B cell (primary cell): ENCODE measurements at regions not wholly inside any gene's neighbourhood (a gene's known extent, or its start where the extent isn't known, plus 50 kb on each side); places are given as distances from the start of the nearest gene placed in this dataset.
"Not testable (repeated sequence)": the region's sequence is repeated elsewhere in the genome, so short reads cannot be mapped to it uniquely, and the experiment has no call there.

Experiments
- EZH2 ChIP-seq: IDR thresholded peaks from 2 replicates; pipeline ENCODE4 v1.6.1; 2012; ENCODE audit warnings: borderline replicate concordance, low read depth, mild to moderate bottlenecking, moderate library complexity, low read length; ENCODE audit not compliant: insufficient read depth, poor library complexity, severe bottlenecking
- TF ChIP-seq, protein P1 (sequence below): fragments of 200-600 bp; IDR thresholded peaks from one replicate; pipeline ENCODE4 v1.8.0; 2022; ENCODE audit warnings: antibody characterized with exemption, mild to moderate bottlenecking

DNA sequence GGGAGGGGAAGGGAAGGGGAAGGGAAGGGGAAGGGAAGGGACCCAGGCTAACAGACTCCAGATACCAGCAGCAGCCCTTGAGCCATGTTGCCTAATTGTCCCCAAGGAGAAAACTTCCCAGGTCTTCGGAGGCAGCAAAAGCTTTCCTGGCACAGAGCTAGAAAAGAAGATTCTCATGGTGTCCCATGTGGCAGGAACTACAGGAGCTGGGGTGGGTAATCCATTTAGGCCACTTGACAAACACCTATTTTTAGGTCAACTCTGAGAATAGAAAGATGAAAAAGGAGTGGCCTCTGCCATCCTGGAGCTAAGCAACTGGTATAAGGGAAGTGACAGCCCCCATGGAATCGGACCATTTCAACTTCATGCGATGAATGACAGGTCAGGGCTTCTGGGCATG is 52.1 kb upstream of the SPDYE9 start:
- TF ChIP-seq, protein P1, sequence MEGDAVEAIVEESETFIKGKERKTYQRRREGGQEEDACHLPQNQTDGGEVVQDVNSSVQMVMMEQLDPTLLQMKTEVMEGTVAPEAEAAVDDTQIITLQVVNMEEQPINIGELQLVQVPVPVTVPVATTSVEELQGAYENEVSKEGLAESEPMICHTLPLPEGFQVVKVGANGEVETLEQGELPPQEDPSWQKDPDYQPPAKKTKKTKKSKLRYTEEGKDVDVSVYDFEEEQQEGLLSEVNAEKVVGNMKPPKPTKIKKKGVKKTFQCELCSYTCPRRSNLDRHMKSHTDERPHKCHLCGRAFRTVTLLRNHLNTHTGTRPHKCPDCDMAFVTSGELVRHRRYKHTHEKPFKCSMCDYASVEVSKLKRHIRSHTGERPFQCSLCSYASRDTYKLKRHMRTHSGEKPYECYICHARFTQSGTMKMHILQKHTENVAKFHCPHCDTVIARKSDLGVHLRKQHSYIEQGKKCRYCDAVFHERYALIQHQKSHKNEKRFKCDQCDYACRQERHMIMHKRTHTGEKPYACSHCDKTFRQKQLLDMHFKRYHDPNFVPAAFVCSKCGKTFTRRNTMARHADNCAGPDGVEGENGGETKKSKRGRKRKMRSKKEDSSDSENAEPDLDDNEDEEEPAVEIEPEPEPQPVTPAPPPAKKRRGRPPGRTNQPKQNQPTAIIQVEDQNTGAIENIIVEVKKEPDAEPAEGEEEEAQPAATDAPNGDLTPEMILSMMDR = not testable (repeated sequence)
- not testable (repeated sequence) for TF ChIP-seq EZH2
